Colonic mucosa (tissue), 4 donors: ENCODE measurements at regions not wholly inside any gene's neighbourhood (a gene's known extent, or its start where the extent isn't known, plus 50 kb on each side); places are given as distances from the start of the nearest gene placed in this dataset.

Source experiments
- DNase-seq: peaks from one replicate; pipeline ENCODE4 v3.0.0-alpha.2; 2020
- H3K27ac ChIP-seq: fragments of 200-600 bp; one replicate; pipeline ENCODE4 v1.8.0; 2021
- H3K27me3 ChIP-seq: fragments of 200-600 bp; one replicate; pipeline ENCODE4 v1.8.0; 2021
- H3K36me3 ChIP-seq: fragments of 200-600 bp; one replicate; pipeline ENCODE4 v1.8.0; 2021
- H3K4me1 ChIP-seq: fragments of 200-600 bp; one replicate; pipeline ENCODE4 v1.8.0; 2021; ENCODE audit warnings: mild to moderate bottlenecking
- H3K4me3 ChIP-seq: fragments of 200-600 bp; one replicate; pipeline ENCODE4 v1.8.0; 2021
- H3K9ac ChIP-seq, 2 donors: one replicate each; pipeline ENCODE4 v1.7.0; 2013; ENCODE audit warnings: control low read depth in 2 of 2, low read depth in 2 of 2, low read length in 2 of 2
- H3K9me3 ChIP-seq: fragments of 200-600 bp; one replicate; pipeline ENCODE4 v1.8.0; 2021
- CTCF ChIP-seq: fragments of 200-600 bp; IDR thresholded peaks from one replicate; pipeline ENCODE4 v1.8.0; 2022; ENCODE audit warnings: antibody characterized with exemption, mild to moderate bottlenecking
- intact Hi-C: fragments of 100-400 bp; cut with DNase I; formaldehyde crosslinking; loops from one replicate; pipeline ENCODE4 v1.14.1; 2022
- donor health status: healthy.
- donor health status: DM: no; HTN: no; CAD: no.
- donor health status: DM: no; HTN: no; CAD: no.

- intact Hi-C loops, result no loop called here
- Histone ChIP-seq H3K4me1 (no peaks in the 10 kb centered on the region), H3K27me3 (no peaks in the 10 kb centered on the region), H3K27ac (no peak overlapping the region), H3K4me3 (no peak overlapping the region), H3K36me3 (no peaks in the 10 kb centered on the region), H3K9me3 (no peaks in the 10 kb centered on the region), H3K9ac (no peak overlapping the region)
- no peak for TF ChIP-seq CTCF
- no peak for DNase-seq
These were observed 279.8 kb downstream of the SEC23IP start for GRCh38 chr10:120172356-120172755.

GRCh38 chr10:120174491-120174890, 282.0 kb downstream of the SEC23IP start:
- no peaks in the 10 kb centered on the region for H3K4me1 ChIP-seq
- no peak overlapping the region for H3K9ac ChIP-seq
- no peaks in the 10 kb centered on the region for H3K36me3 ChIP-seq
- no peak overlapping the region for H3K27ac ChIP-seq
- H3K9me3 ChIP-seq, result no peaks in the 10 kb centered on the region
- DNase-seq, result no peak
- H3K4me3 ChIP-seq, result no peak overlapping the region
- no peak for TF ChIP-seq CTCF
- no peaks in the 10 kb centered on the region for H3K27me3 ChIP-seq
- intact Hi-C loops, result no loop called here

GRCh38 chr10:120177330-120177729, 279.7 kb upstream of the PLPP4 start:
- DNase-seq, result no peak
- no peak for TF ChIP-seq CTCF
- intact Hi-C loops, result no loop called here
- Histone ChIP-seq H3K36me3 (no peaks in the 10 kb centered on the region), H3K9ac (no peak overlapping the region), H3K4me3 (no peak overlapping the region), H3K27ac (no peak overlapping the region), H3K9me3 (no peaks in the 10 kb centered on the region), H3K27me3 (no peaks in the 10 kb centered on the region), H3K4me1 (no peaks in the 10 kb centered on the region)

- H3K4me3 ChIP-seq, result no peak overlapping the region
- H3K36me3 ChIP-seq, result no peaks in the 10 kb centered on the region
These were observed 276.9 kb upstream of the PLPP4 start for GRCh38 chr10:120180160-120180559.

GRCh38 chr10:120181154-120181553, 275.9 kb upstream of the PLPP4 start:
- Histone ChIP-seq H3K4me1 (no peaks in the 10 kb centered on the region), H3K36me3 (no peaks in the 10 kb centered on the region), H3K9me3 (no peaks in the 10 kb centered on the region), H3K27ac (no peak overlapping the region), H3K4me3 (no peak overlapping the region), H3K9ac (no peak overlapping the region), H3K27me3 (no peaks in the 10 kb centered on the region)
- no peak for DNase-seq
- no peak for TF ChIP-seq CTCF
- intact Hi-C loops, result no loop called here

More at GRCh38 chr10:120180160-120180559, 276.9 kb upstream of the PLPP4 start:
- no peaks in the 10 kb centered on the region for H3K4me1 ChIP-seq
- intact Hi-C loops, result no loop called here
- H3K9me3 ChIP-seq, result no peaks in the 10 kb centered on the region
- no peak for TF ChIP-seq CTCF
- no peaks in the 10 kb centered on the region for H3K27me3 ChIP-seq
- DNase-seq, result no peak
- H3K27ac ChIP-seq, result no peak overlapping the region
- no peak overlapping the region for H3K9ac ChIP-seq

- no peaks in the 10 kb centered on the region for H3K27me3 ChIP-seq
- intact Hi-C loops, result no loop called here
- no peaks in the 10 kb centered on the region for H3K36me3 ChIP-seq
- DNase-seq, result no peak
- no peaks in the 10 kb centered on the region for H3K9me3 ChIP-seq
- no peak for TF ChIP-seq CTCF
- no peaks in the 10 kb centered on the region for H3K4me1 ChIP-seq
- H3K9ac ChIP-seq, result no peak overlapping the region
- no peak overlapping the region for H3K4me3 ChIP-seq
- no peak overlapping the region for H3K27ac ChIP-seq
These were observed 274.6 kb upstream of the PLPP4 start for GRCh38 chr10:120182431-120182830.
